ENCODE measurements at regions not wholly inside any gene's neighbourhood (a gene's known extent, or its start where the extent isn't known, plus 50 kb on each side); places are given as distances from the start of the nearest gene placed in this dataset.
"Not testable (repeated sequence)": the region's sequence is repeated elsewhere in the genome, so short reads cannot be mapped to it uniquely, and the experiment has no call there.

- DNase-seq (ENCODE audit: low read depth), result not testable (repeated sequence)
These were observed 93.4 kb upstream of the TRIM24 start for GRCh38 chr7:138366676-138367075.

- no peak for DNase-seq (ENCODE audit: low read depth)
These were observed 90.3 kb upstream of the TRIM24 start for GRCh38 chr7:138369797-138370196.

- no peak for DNase-seq (ENCODE audit: low read depth)
These were observed 89.1 kb upstream of the TRIM24 start for GRCh38 chr7:138370956-138371355.

GRCh38 chr7:138374119-138374693 lies 85.9 kb upstream of the TRIM24 start:
- DNase-seq (ENCODE audit: low read depth), result no peak

- DNase-seq (ENCODE audit: low read depth), result no peak
These were observed 82.8 kb upstream of the TRIM24 start for GRCh38 chr7:138377306-138377705.

GRCh38 chr7:138378741-138379559 lies 81.1 kb upstream of the TRIM24 start:
- DNase-seq (ENCODE audit: low read depth), result no peak

- DNase-seq (ENCODE audit: low read depth), result peak; percentile 13
These were observed 77.0 kb upstream of the TRIM24 start for GRCh38 chr7:138382862-138383565.

- DNase-seq (ENCODE audit: low read depth), result no peak
These were observed 73.2 kb upstream of the TRIM24 start for GRCh38 chr7:138386821-138387220.

GRCh38 chr7:138387755-138388475 lies 72.1 kb upstream of the TRIM24 start:
- no peak for DNase-seq (ENCODE audit: low read depth)

- DNase-seq (ENCODE audit: low read depth), result no peak
These were observed 71.2 kb upstream of the TRIM24 start for GRCh38 chr7:138388673-138389491.

- DNase-seq (ENCODE audit: low read depth), result no peak
These were observed 64.3 kb upstream of the TRIM24 start for GRCh38 chr7:138395763-138396162.

GRCh38 chr7:138396251-138397070 lies 63.6 kb upstream of the TRIM24 start:
- DNase-seq (ENCODE audit: low read depth), result no peak

GRCh38 chr7:138397071-138397433 lies 63.0 kb upstream of the TRIM24 start:
- not testable (repeated sequence) for DNase-seq (ENCODE audit: low read depth)

GRCh38 chr7:138398857-138399256 lies 61.2 kb upstream of the TRIM24 start:
- no peak for DNase-seq (ENCODE audit: low read depth)

GRCh38 chr7:138400400-138400886 lies 59.6 kb upstream of the TRIM24 start:
- no peak for DNase-seq (ENCODE audit: low read depth)

- no peak for DNase-seq (ENCODE audit: low read depth)
These were observed 57.3 kb upstream of the TRIM24 start for GRCh38 chr7:138402749-138403148.

GRCh38 chr7:138405496-138405895 lies 54.6 kb upstream of the TRIM24 start:
- no peak for DNase-seq (ENCODE audit: low read depth)

GRCh38 chr7:138407792-138408191 lies 52.3 kb upstream of the TRIM24 start:
- DNase-seq (ENCODE audit: low read depth), result no peak

Measured in forelimb muscle (tissue), 1 donor.